RWPE1 (cell line): ENCODE measurements at regions not wholly inside any gene's neighbourhood (a gene's known extent, or its start where the extent isn't known, plus 50 kb on each side); places are given as distances from the start of the nearest gene placed in this dataset.

Source experiments
- CTCF ChIA-PET: fragments of 350-600 bp; sonication (Branson Sonifier 250); formaldehyde crosslinking; extraction: SDS; loops from one replicate; lab custom pipeline; 2021; lab: Yijun Ruan, JAX
- POLR2A ChIA-PET: fragments of 400-600 bp; formaldehyde crosslinking; extraction: SDS; loops from one replicate; lab custom pipeline; 2020; ENCODE audit warnings: antibody characterized with exemption; ENCODE audit not compliant: low non-redundant PET; lab: Yijun Ruan, JAX
- DNase-seq: peaks from one replicate; pipeline ENCODE4 v3.0.0; 2012; ENCODE audit warnings: low spot score
- H3K27ac ChIP-seq: fragments of 450-650 bp; 2 replicates; pipeline ENCODE4 v1.5.1; 2017
- TF ChIP-seq, protein P1 (sequence below): fragments of 450-650 bp; conservative IDR thresholded peaks from 2 replicates; pipeline ENCODE4 v1.5.1; 2017; ENCODE audit warnings: low read depth, mild to moderate bottlenecking

- POLR2A ChIA-PET: no interaction called here
These were observed 92.8 kb downstream of the SNX18 start for GRCh38 chr5:54610197-54610944.

DNA sequence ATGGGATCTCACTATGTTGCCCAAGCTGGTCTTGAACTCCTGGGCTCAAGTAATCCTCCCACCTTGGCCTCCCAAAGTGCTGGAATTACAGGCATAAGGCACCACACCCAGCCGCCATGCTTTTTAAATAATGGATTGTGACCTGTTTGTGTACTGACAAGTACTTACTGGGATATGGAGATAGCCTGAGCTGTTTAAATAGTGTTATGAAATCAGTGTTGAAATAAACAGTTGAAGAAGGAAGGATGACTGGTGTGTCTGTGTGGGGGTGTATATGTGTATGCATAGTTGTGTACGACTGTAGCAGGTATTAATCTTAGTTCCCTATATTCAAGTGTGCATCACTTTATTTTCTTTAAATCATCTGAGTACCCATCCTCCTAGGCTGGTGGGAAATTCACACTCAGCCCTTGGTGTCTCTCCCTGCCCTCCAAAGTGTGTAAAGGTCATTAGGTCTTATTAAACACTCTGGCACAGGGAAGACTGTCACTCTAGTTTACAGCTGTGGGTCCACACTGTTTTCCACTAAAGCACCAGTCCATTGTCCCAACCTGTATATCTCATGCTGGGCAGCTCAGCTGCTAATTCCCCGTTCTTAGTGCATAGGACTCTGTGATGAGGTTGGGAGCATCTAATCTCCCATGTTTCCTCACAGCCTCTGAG lies 91.0 kb downstream of the SNX18 start:
- CTCF ChIA-PET: interaction anchor here (0.6 to 1.2 kb wide), 4 partner anchors 11 to 480 kb away, joined by 3 to 4 read pairs (median 3); no protein-coding TSS in a partner anchor
- no peak for DNase-seq
- POLR2A ChIA-PET: no interaction called here
- H3K27ac ChIP-seq: no peak overlapping the region
- TF ChIP-seq, protein P1, sequence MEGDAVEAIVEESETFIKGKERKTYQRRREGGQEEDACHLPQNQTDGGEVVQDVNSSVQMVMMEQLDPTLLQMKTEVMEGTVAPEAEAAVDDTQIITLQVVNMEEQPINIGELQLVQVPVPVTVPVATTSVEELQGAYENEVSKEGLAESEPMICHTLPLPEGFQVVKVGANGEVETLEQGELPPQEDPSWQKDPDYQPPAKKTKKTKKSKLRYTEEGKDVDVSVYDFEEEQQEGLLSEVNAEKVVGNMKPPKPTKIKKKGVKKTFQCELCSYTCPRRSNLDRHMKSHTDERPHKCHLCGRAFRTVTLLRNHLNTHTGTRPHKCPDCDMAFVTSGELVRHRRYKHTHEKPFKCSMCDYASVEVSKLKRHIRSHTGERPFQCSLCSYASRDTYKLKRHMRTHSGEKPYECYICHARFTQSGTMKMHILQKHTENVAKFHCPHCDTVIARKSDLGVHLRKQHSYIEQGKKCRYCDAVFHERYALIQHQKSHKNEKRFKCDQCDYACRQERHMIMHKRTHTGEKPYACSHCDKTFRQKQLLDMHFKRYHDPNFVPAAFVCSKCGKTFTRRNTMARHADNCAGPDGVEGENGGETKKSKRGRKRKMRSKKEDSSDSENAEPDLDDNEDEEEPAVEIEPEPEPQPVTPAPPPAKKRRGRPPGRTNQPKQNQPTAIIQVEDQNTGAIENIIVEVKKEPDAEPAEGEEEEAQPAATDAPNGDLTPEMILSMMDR: no peak

More at GRCh38 chr5:54610197-54610944, 92.8 kb downstream of the SNX18 start:
- DNase-seq: no peak
- H3K27ac ChIP-seq: no peak overlapping the region
- TF ChIP-seq, protein P1: no peak
- CTCF ChIA-PET: interaction anchor here (0.5 to 0.6 kb wide), 2 partner anchors 12 to 49 kb away, joined by 3 to 4 read pairs; no protein-coding TSS in a partner anchor

DNA sequence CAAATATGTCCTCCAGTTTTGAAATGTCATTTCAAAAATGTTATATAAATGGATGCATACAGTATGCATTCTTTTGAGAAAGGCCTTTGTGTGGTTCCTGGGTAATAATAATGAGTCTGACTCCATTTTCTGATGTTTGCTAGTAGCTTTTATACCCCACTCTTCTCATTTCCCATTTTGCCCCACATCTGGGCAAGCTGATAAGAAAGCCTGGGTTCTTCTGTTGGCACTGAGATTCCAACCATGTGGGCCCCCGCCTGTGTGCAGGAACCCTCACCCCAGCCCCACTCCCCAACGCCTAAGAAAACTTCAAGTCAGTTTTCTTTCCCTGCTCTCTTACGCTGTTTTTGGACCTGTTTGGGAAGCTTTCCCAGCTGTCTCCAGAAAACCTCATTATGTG lies 89.4 kb downstream of the SNX18 start:
- no peak overlapping the region for H3K27ac ChIP-seq
- TF ChIP-seq, protein P1: no peak
- DNase-seq: no peak
- POLR2A ChIA-PET: no interaction called here
- CTCF ChIA-PET: no interaction called here

- TF ChIP-seq, protein P1: no peak
- CTCF ChIA-PET: no interaction called here
- no peak overlapping the region for H3K27ac ChIP-seq
- no peak for DNase-seq
- POLR2A ChIA-PET: no interaction called here
These were observed 85.8 kb downstream of the SNX18 start for GRCh38 chr5:54603372-54603771.

- TF ChIP-seq, protein P1: no peak
- no peak for DNase-seq
- no peak overlapping the region for H3K27ac ChIP-seq
- CTCF ChIA-PET: no interaction called here
- POLR2A ChIA-PET: no interaction called here
These were observed 84.9 kb downstream of the SNX18 start for GRCh38 chr5:54602475-54602874.

GRCh38 chr5:54601411-54602230 lies 84.1 kb downstream of the SNX18 start:
- ChIA-PET CTCF (interaction anchor here (0.5 kb wide), 1 partner anchor 43 kb away, joined by 4 read pairs; no protein-coding TSS in a partner anchor), POLR2A (no interaction called here)
- TF ChIP-seq, protein P1: no peak
- no peak for DNase-seq
- H3K27ac ChIP-seq: no peak overlapping the region
